CD4-positive, alpha-beta T cell treated with Interleukin-10 for 1 hour (primary cell): ENCODE measurements at regions not wholly inside any gene's neighbourhood (a gene's known extent, or its start where the extent isn't known, plus 50 kb on each side); places are given as distances from the start of the nearest gene placed in this dataset.

Experiments used
- DNase-seq: peaks from one replicate; pipeline ENCODE4 v3.0.0-alpha.2; 2020

GRCh38 chr2:56713978-56714377 is 530.2 kb downstream of the CCDC85A start:
- DNase-seq, result no peak

DNA sequence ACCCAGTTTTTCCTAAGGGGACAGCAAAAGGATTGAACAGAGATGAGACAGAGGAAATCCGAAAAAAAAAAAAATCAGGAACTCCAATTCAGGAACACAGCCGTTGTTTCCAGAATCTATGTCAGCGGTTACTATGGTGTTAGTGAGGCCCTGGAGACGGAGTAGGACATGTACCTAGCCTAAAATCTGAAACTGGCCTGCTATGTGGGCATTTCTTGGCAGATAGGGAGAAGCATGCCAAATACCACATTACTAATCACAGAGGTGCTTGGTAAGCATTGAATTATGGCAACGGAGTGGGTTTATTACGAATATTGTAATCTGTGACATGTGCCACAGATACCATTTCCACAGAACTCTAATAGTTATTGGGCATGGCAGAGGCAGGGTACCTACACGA is 530.6 kb downstream of the CCDC85A start:
- DNase-seq, result no peak

DNA sequence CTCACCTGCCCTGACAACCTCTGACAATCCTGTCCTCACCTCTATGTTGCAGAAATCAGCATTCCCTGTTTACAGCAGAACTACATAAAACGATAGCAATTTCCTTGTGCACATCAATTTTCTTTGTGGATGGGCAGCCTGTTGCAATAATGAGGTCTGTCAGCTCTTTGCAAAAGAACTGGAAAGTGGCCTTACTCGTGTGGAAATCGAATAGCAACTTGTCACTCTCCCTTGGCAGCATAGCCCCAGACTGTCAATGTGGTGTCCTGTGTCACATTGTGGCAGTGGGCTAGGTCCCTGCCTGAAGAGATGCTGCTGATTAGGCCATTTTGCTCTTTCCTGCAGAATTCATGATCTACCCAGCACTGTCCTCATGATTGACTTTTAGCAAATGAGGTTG is 531.9 kb downstream of the CCDC85A start:
- no peak for DNase-seq

GRCh38 chr2:56718413-56718812 is 534.6 kb downstream of the CCDC85A start:
- DNase-seq, result no peak

DNA sequence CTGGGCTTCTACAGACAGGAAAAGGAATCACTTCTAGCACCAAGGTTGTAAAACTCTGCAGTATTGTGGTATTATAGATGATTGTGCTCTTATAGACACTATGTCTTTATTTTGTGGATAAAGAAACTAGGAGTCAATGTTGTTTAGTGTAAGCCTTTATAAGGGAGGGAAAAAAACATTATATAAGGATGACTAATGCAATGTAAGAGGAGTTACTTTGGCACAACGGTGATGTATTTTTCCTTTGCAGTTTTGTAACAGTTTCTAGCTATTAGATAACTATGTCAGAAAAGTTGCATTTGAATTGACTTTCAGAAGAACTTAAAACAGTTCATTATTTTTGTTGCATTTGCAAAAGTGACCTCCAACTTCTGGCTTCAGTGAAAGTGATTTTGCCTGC is 545.4 kb downstream of the CCDC85A start:
- no peak for DNase-seq

DNA sequence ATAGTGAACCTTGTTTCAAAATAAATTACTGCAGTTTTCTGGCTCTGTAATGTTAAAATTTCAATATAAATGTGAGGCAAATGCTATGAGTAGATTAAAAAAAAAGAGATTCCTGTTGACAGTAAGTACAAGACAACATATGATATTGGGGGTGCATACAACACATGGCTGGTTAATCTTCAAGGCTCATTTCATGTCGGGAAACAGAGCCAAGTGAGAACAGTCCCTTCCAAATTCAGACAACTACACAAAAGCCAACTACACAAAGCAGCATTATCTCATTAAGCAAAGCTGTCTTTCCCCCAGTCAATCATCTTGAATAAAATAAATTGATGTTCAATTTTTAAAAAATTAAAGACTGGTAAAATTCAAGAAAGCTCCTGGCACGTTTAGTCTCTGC is 549.2 kb downstream of the CCDC85A start:
- no peak for DNase-seq

DNA sequence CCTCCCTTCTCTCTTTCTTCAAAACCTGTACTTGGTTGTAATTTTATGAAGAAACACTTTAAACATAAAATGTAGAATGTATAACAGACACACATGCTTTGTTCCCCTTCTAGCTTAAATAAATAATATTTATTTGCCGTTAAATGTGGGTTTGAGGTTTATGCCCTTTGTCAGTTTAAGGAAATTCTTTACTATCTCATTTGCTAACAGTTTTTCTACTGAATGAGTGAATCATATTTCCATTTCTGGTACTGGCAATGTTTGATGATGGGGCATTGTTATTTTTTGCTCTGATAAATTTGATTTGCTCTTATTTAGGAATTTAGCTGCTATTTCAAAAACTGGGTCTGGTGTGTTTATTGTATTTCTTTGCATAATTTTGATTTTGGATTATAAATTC is 555.6 kb downstream of the CCDC85A start:
- DNase-seq, result no peak

GRCh38 chr2:56741601-56742102 is 557.9 kb downstream of the CCDC85A start:
- no peak for DNase-seq

DNA sequence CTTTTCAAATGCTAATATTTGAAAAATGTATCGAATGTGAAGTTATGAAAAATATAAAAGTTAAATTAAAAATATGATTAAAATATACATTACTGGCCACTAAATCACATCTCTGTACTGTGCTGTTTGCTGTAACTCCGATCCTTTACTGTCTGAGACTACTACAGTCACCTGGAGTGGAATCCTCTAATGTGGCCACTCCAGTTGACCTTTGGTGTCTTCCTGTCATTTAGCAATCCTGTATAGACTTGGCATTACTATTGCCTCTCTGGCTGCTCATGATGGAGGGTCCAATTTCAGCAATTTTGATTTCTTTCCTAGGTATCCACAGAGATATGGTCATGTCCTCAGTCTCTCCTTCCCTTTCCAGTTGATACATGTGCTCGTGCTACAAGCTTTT is 560.0 kb downstream of the CCDC85A start:
- DNase-seq, result no peak

DNA sequence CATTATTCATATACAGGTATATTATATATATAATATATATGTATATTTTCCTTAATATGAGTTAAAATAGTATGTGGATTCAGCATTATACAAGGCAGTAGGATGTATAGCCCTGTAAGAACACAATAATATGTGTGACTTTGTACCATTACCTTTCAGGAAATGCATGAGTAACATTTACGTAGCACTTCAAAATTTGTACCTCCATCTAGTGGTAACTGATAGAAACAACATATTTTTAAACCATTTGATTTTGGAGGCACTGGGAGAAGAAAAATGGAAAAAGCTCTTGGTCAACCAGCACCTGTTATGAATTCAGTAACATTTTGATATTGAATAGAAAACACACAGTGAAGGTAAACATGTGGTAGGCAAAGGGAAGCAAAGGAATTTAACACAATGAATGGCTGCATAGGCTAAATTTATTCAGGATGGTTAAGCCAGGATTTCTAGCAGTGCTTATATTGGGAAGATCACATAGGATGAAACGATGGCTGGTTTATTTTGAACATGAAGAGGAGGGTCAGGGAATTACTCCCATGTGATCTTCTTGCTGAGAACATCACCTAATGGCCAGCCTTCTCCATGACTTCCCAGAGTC is 565.5 kb downstream of the CCDC85A start:
- no peak for DNase-seq

- no peak for DNase-seq
Observed at GRCh38 chr2:56753182-56753581, 569.4 kb downstream of the CCDC85A start.

- no peak for DNase-seq
Observed at GRCh38 chr2:56754066-56754615, 570.4 kb downstream of the CCDC85A start.

DNA sequence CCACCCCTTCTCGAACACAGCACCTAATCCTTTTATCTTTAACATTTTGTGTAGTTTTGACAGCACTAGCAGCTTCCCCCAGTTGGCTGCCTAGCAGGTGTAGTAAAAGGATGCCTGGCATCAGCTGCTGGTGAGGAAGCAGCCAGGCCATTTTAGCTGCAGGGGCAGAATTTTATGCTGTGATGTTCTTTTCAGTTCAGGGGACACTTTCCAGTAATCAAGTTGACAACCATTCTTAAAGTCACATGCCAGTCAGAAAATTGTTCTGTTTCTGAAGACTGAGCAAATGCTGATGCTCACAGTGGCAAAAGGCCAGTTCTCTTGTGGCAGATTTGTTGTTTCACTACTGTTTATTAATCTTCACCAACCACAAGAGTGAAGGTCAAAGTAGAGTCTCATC is 570.8 kb downstream of the CCDC85A start:
- no peak for DNase-seq

- DNase-seq, result no peak
Observed at GRCh38 chr2:56757884-56758545, 574.2 kb downstream of the CCDC85A start.

DNA sequence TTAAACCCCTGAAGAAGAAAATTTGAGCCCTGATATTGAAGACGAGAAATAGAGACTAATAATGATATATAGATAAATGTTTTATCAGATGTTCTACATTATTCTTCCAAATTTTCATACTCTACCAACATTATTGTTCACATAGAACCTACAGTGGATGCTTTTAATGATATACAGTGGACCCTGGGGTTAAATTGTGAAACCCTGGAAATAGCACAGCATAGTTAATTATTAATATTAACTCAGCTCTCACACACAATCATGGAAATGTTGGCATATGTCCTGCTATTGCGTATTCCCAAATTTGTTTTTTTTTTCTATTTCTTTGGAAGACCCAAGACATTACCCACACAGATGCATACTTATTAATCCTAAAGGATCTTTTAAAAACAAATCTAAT is 579.9 kb downstream of the CCDC85A start:
- DNase-seq, result no peak

- DNase-seq, result no peak
Observed at GRCh38 chr2:56768973-56769372, 585.2 kb downstream of the CCDC85A start.

- no peak for DNase-seq
Observed at GRCh38 chr2:56770490-56770889, 586.7 kb downstream of the CCDC85A start.

GRCh38 chr2:56784046-56784445 is 600.3 kb downstream of the CCDC85A start:
- no peak for DNase-seq

GRCh38 chr2:56801214-56801613 is 617.4 kb downstream of the CCDC85A start:
- no peak for DNase-seq

GRCh38 chr2:56801770-56802169 is 618.0 kb downstream of the CCDC85A start:
- DNase-seq, result no peak

DNA sequence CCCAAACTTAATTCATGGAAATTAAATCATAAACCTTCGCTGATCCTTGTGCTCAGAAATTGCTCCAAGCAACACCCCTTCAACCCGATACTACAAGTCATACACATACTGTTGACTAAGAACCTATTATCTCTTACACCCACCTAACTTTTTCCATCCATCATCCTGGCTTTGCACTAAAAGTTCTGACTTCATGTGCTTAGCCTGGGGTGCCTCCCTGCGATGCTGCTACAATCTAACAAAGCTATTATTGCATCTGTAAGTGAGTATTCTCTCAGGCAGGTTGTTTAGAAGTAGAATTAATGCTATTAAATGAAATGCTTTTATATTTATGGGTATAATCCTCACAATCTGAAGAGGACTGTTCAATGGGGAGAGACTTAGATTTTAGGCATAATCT is 619.8 kb downstream of the CCDC85A start:
- DNase-seq, result no peak

DNA sequence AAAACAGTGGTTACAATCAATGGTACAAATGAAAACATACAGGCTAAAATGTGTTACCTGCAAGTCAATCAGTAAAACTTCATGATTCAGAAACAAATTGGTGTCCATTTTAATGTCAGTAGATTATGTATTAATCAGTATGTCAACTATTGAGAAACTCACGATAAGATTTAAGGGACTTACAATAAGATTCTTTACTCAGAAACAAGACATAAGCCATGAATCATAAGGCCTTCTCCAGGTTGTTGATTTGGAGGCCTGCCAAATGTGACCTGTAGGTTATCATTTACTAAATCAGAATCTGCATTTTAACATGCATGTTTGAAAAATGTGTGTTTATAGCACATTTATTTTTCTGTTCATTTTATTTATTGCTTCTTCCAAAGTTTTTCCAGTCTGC is 623.1 kb downstream of the CCDC85A start:
- DNase-seq, result no peak

GRCh38 chr2:56807861-56808260 is 624.1 kb downstream of the CCDC85A start:
- DNase-seq, result no peak

DNA sequence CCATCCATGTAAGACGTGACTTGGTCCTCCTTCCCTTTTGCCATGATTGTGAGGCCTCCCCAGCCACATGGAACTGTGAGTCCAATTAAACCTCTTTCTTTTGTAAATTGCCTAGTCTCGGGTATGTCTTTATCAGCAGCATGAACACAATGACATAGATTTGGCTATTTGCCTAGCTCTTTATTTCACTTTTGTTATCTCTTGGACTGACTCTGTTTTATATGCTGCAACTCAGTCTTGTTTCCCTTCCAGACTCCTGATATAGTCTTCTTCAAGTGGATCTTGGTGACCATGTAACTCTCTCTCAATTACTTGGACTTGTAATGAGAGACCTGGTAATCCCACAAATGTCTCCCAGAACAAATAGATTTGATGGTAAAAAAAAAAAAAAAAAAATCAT is 627.6 kb downstream of the CCDC85A start:
- no peak for DNase-seq

DNA sequence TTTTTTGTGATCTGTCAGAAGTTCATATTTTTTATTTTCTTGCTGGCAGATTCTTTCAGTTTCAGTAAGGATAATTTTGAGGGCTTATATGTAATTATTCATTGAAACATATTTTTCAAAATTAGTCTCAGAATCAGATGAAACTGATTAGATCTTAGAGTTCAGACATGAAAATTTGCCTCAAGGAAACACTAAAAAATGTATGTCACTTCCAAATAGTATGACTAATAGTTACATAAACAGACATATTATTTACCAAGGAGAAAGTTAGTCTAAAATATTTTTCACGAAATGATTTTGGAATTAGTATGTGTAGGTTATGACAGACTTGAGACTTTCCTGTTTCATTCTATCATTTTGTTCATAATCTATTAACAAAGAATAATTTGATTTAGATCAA is 628.6 kb downstream of the CCDC85A start:
- DNase-seq, result no peak
